Tibial artery (tissue), 4 donors: ENCODE measurements at regions not wholly inside any gene's neighbourhood (a gene's known extent, or its start where the extent isn't known, plus 50 kb on each side); places are given as distances from the start of the nearest gene placed in this dataset.

ENCODE experiments used
- DNase-seq, 2 donors: peaks; one replicate each; pipeline ENCODE4 v3.0.0-alpha.2; 2019
- H3K27ac ChIP-seq, 2 donors: fragments of 200-600 bp; sonication (generic) in 1 of 2; 1 replicate in 1 of 2; 2 replicates in 1 of 2; pipeline ENCODE4 v1.5.1; 2018 to 2019; ENCODE audit warnings: mild to moderate bottlenecking in 1 of 2
- H3K27me3 ChIP-seq, 2 donors: fragments of 200-600 bp; sonication (generic) in 1 of 2; one replicate each; pipeline versions ENCODE4 v1.5.1 to v1.6.0; 2016 to 2019
- H3K36me3 ChIP-seq, 3 donors: fragments of 200-600 bp; sonication (generic) in 2 of 3; one replicate each; pipeline ENCODE4 v1.5.1; 2016 to 2019; ENCODE audit warnings: mild to moderate bottlenecking in 2 of 3
- H3K4me1 ChIP-seq, 4 donors: fragments of 200-600 bp; sonication (generic) in 2 of 4; 1 replicate in 3 of 4; 2 replicates in 1 of 4; pipeline ENCODE4 v1.5.1; 2016 to 2019
- H3K4me3 ChIP-seq, 2 donors: fragments of 200-600 bp; sonication (generic) in 1 of 2; 1 replicate in 1 of 2; 2 replicates in 1 of 2; pipeline ENCODE4 v1.5.1; 2018 to 2019; ENCODE audit warnings: mild to moderate bottlenecking in 2 of 2
- H3K9me3 ChIP-seq, 3 donors: fragments of 200-600 bp; sonication (generic) in 1 of 3; one replicate each; pipeline ENCODE4 v1.5.1; 2016 to 2019
- CTCF ChIP-seq, 2 experiments: fragments of 200-600 bp in 1 of 2; fragments of 450-650 bp in 1 of 2; IDR thresholded peaks; one replicate each; pipeline ENCODE4 v1.5.1; 2017 to 2019; ENCODE audit warnings: antibody characterized with exemption in 2 of 2, mild to moderate bottlenecking in 1 of 2, moderate library complexity in 1 of 2
- intact Hi-C: fragments of 100-400 bp; cut with DNase I; formaldehyde crosslinking; loops from one replicate; pipeline ENCODE4 v1.15.0; 2023; ENCODE audit warnings: low total_unique reads

- no peaks in the 10 kb centered on the region for H3K9me3 ChIP-seq
- H3K27ac ChIP-seq = no peak overlapping the region
- TF ChIP-seq CTCF (IDR thresholded peaks at IDR 0.05) = no peak
- DNase-seq = peak in 1 of 2 donors; percentile 4
- H3K36me3 ChIP-seq = no peaks in the 10 kb centered on the region
- no peak overlapping the region for H3K4me3 ChIP-seq
- intact Hi-C loops = no loop called here
- H3K4me1 ChIP-seq = no peaks in the 10 kb centered on the region
- peaks cover 0 to 47% of the 10 kb centered on the region in 2 donors for H3K27me3 ChIP-seq
Measured at GRCh38 chr22:49269371-49269770, 558.3 kb downstream of the BRD1 start.

GRCh38 chr22:49268924-49269323 is 558.7 kb downstream of the BRD1 start:
- DNase-seq = no peak
- no peaks in the 10 kb centered on the region for H3K9me3 ChIP-seq
- peaks cover 0 to 47% of the 10 kb centered on the region in 2 donors for H3K27me3 ChIP-seq
- TF ChIP-seq CTCF (IDR thresholded peaks at IDR 0.05) = no peak
- H3K27ac ChIP-seq = no peak overlapping the region
- H3K4me1 ChIP-seq = no peaks in the 10 kb centered on the region
- no peaks in the 10 kb centered on the region for H3K36me3 ChIP-seq
- no peak overlapping the region for H3K4me3 ChIP-seq
- intact Hi-C loops = no loop called here

GRCh38 chr22:49267996-49268395 is 559.7 kb downstream of the BRD1 start:
- TF ChIP-seq CTCF (IDR thresholded peaks at IDR 0.05) = no peak
- peaks cover 0 to 47% of the 10 kb centered on the region in 2 donors for H3K27me3 ChIP-seq

GRCh38 chr22:49266561-49267519 is 560.8 kb downstream of the BRD1 start:
- intact Hi-C loops = no loop called here
- no peak overlapping the region for H3K27ac ChIP-seq
- H3K27me3 ChIP-seq = peaks cover 0 to 43% of the 10 kb centered on the region in 2 donors
- H3K4me1 ChIP-seq = no peaks in the 10 kb centered on the region
- H3K4me3 ChIP-seq = no peak overlapping the region
- no peaks in the 10 kb centered on the region for H3K36me3 ChIP-seq
- peak; percentile 14 to 52 for DNase-seq
- H3K9me3 ChIP-seq = no peaks in the 10 kb centered on the region
- no peak for TF ChIP-seq CTCF (IDR thresholded peaks at IDR 0.05)

More at GRCh38 chr22:49267996-49268395, 559.7 kb downstream of the BRD1 start:
- DNase-seq = peak; percentile 5 to 19
- intact Hi-C loops = no loop called here
- H3K4me1 ChIP-seq = no peaks in the 10 kb centered on the region
- H3K27ac ChIP-seq = no peak overlapping the region
- no peaks in the 10 kb centered on the region for H3K36me3 ChIP-seq
- H3K9me3 ChIP-seq = no peaks in the 10 kb centered on the region
- no peak overlapping the region for H3K4me3 ChIP-seq

GRCh38 chr22:49264696-49265095 is 563.0 kb downstream of the BRD1 start:
- Histone ChIP-seq H3K4me3 (no peak overlapping the region), H3K27me3 (peaks cover 0 to 23% of the 10 kb centered on the region in 2 donors), H3K4me1 (no peaks in the 10 kb centered on the region), H3K27ac (no peak overlapping the region), H3K36me3 (no peaks in the 10 kb centered on the region), H3K9me3 (no peaks in the 10 kb centered on the region)
- no peak for TF ChIP-seq CTCF (IDR thresholded peaks at IDR 0.05)
- intact Hi-C loops = no loop called here
- DNase-seq = peak in 1 of 2 donors; percentile 40
